CD4-positive, CD25-positive, alpha-beta regulatory T cell (primary cell): ENCODE measurements at regions not wholly inside any gene's neighbourhood (a gene's known extent, or its start where the extent isn't known, plus 50 kb on each side); places are given as distances from the start of the nearest gene placed in this dataset.

Experiments used
- ATAC-seq, 2 donors: fragments of 150-1000 bp; cut with Tn5 transposase; one replicate each; pipeline ENCODE4 v1.10.0; 2021; ENCODE audit warnings: low read depth in 2 of 2, moderate number of reproducible peaks in 2 of 2, moderate library complexity in 1 of 2
- DNase-seq, 3 donors: peaks; one replicate each; pipeline versions ENCODE4 v3.0.0 to v3.0.0-alpha.2; 2012 to 2022; ENCODE audit warnings: mixed read lengths in 1 of 3
- H3K27ac ChIP-seq: one replicate; pipeline ENCODE4 v1.7.0; 2013; ENCODE audit warnings: mild to moderate bottlenecking, low read length; ENCODE audit not compliant: insufficient read depth, poor library complexity, severe bottlenecking
- H3K27me3 ChIP-seq: one replicate; pipeline ENCODE4 v1.7.0; 2013; ENCODE audit warnings: low read length; ENCODE audit not compliant: control insufficient read depth, insufficient read depth
- H3K36me3 ChIP-seq: one replicate; pipeline ENCODE4 v1.7.0; 2013; ENCODE audit warnings: mild to moderate bottlenecking, low read length, moderate library complexity; ENCODE audit not compliant: control insufficient read depth, insufficient read depth
- H3K4me1 ChIP-seq: 2 replicates; pipeline ENCODE4 v1.7.0; 2013; ENCODE audit warnings: mild to moderate bottlenecking, low read length; ENCODE audit not compliant: insufficient read depth, control insufficient read depth, poor library complexity, severe bottlenecking
- H3K4me3 ChIP-seq: one replicate; pipeline ENCODE4 v1.7.0; 2013; ENCODE audit warnings: low read depth, mild to moderate bottlenecking, low read length, moderate library complexity
- H3K9me3 ChIP-seq, 2 experiments: 1 replicate in 1 of 2; 2 replicates in 1 of 2; pipeline ENCODE4 v1.7.0; 2013; ENCODE audit warnings: low read length in 2 of 2, mild to moderate bottlenecking in 1 of 2, moderate library complexity in 1 of 2; ENCODE audit not compliant: control insufficient read depth in 2 of 2
- H3K27ac Mint-ChIP-seq, 3 donors: one replicate each; pipeline ENCODE4 v1.8.0; 2020 to 2022; ENCODE audit warnings: mild to moderate bottlenecking in 3 of 3, mixed read lengths in 3 of 3, moderate library complexity in 2 of 3
- H3K27me3 Mint-ChIP-seq: one replicate; pipeline ENCODE4 v1.8.0; 2022; ENCODE audit warnings: mild to moderate bottlenecking, mixed read lengths
- H3K36me3 Mint-ChIP-seq: one replicate; pipeline ENCODE4 v1.8.0; 2020; ENCODE audit warnings: mixed read lengths
- H3K4me1 Mint-ChIP-seq, 4 donors: one replicate each; pipeline ENCODE4 v1.8.0; 2020 to 2022; ENCODE audit warnings: mixed read lengths in 4 of 4, mild to moderate bottlenecking in 1 of 4
- H3K4me3 Mint-ChIP-seq, 4 donors: one replicate each; pipeline ENCODE4 v1.8.0; 2020 to 2022; ENCODE audit warnings: mild to moderate bottlenecking in 4 of 4, mixed read lengths in 4 of 4, moderate library complexity in 3 of 4
- H3K9me3 Mint-ChIP-seq, 7 donors: one replicate each; pipeline ENCODE4 v1.8.0; 2020 to 2022; ENCODE audit warnings: mixed read lengths in 7 of 7, mild to moderate bottlenecking in 3 of 7, moderate library complexity in 2 of 7

DNA sequence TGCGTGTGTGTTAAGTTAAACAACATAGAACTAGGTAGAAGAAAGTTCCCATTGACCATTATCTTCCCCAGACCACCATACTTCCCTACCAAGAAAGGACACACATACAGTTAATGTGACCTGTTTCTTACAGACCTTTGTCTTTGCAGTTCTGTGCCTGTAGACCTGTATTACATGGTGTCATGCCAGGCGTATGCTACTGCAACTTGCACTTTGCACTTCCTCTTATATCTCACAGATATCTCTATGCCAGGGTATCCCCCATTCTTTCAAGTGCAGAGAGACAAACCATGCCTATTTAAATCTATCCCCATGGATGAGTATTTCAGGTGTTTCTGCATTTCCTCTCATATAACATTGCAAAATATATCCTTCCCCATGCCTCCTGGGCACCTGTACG lies 136.8 kb upstream of the PKDCC start:
- no peak overlapping the region for H3K4me3 ChIP-seq
- H3K4me1 Mint-ChIP-seq = no peaks in the 10 kb centered on the region
- H3K4me1 ChIP-seq = no peaks in the 10 kb centered on the region
- peaks cover 16% of the 10 kb centered on the region for H3K27me3 ChIP-seq
- H3K27ac Mint-ChIP-seq = no peak overlapping the region
- no peaks in the 10 kb centered on the region for H3K36me3 ChIP-seq
- no peaks in the 10 kb centered on the region for H3K36me3 Mint-ChIP-seq
- H3K9me3 Mint-ChIP-seq = peaks cover 0 to 2% (median 0%) of the 10 kb centered on the region in 7 donors
- DNase-seq (no peak), ATAC-seq (no peak)
- no peak overlapping the region for H3K4me3 Mint-ChIP-seq
- no peaks in the 10 kb centered on the region for H3K9me3 ChIP-seq
- peaks cover 22% of the 10 kb centered on the region for H3K27me3 Mint-ChIP-seq
- H3K27ac ChIP-seq = no peak overlapping the region

DNA sequence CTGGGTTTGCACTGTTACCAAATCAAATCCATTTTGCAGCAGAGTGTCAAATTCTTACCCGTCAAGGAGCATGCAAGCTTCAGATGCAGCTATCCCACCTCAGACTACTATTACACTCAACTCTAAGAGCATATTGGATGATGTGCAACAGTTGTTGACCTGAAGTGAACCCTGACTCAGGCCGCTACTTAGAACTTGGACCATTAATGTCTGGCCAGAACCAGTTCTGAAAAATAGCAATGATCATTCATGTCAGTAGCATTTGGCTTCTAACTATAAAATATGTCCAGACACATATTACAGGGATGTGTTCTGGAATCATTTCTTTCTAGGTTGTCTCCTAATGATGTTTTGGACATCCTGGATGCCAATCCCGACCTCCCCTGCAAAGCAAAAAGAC lies 135.5 kb upstream of the PKDCC start:
- no peaks in the 10 kb centered on the region for H3K4me1 ChIP-seq
- H3K9me3 Mint-ChIP-seq = peaks cover 0 to 2% (median 0%) of the 10 kb centered on the region in 7 donors
- H3K4me1 Mint-ChIP-seq = no peaks in the 10 kb centered on the region
- no peak overlapping the region for H3K27ac ChIP-seq
- no peak overlapping the region for H3K4me3 ChIP-seq
- H3K4me3 Mint-ChIP-seq = no peak overlapping the region
- ATAC-seq = no peak
- H3K36me3 ChIP-seq = no peaks in the 10 kb centered on the region
- no peak overlapping the region for H3K27ac Mint-ChIP-seq
- H3K27me3 Mint-ChIP-seq = peaks cover 27% of the 10 kb centered on the region
- H3K9me3 ChIP-seq = no peaks in the 10 kb centered on the region
- no peaks in the 10 kb centered on the region for H3K36me3 Mint-ChIP-seq
- peaks cover 16% of the 10 kb centered on the region for H3K27me3 ChIP-seq
- DNase-seq = no peak

- Histone ChIP-seq H3K27me3 (peaks cover 12% of the 10 kb centered on the region), H3K4me1 (no peaks in the 10 kb centered on the region), H3K27ac (no peak overlapping the region), H3K9me3 (no peaks in the 10 kb centered on the region), H3K36me3 (no peaks in the 10 kb centered on the region), H3K4me3 (no peak overlapping the region)
- Mint-ChIP-seq H3K27me3 (peaks cover 29% of the 10 kb centered on the region), H3K27ac (no peak overlapping the region), H3K4me3 (no peak overlapping the region), H3K4me1 (no peaks in the 10 kb centered on the region), H3K36me3 (no peaks in the 10 kb centered on the region), H3K9me3 (peaks cover 0 to 2% (median 0%) of the 10 kb centered on the region in 7 donors)
- ATAC-seq (no peak), DNase-seq (no peak)
Observed at GRCh38 chr2:41912776-41913175, 135.0 kb upstream of the PKDCC start.

DNA sequence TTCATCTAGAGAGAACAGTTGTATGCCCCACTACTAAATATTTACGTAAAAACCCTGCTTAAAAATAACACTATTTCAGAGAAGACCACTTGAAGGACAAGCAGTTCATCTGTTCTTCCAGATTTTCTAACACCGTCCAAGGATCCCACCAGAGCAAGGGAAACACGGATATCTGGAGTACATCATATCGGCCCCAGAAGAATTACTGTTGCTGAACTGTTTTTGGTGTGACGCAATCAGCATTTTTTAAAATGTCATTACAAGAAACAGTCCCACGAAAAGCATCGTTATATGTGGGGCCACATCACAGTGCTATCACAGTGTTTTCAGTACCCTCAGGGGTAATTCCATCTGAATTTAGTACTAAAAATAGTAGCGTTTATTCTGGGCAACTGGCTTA lies 134.5 kb upstream of the PKDCC start:
- Mint-ChIP-seq H3K9me3 (peaks cover 0 to 2% (median 0%) of the 10 kb centered on the region in 7 donors), H3K36me3 (no peaks in the 10 kb centered on the region), H3K27me3 (peaks cover 27% of the 10 kb centered on the region), H3K4me3 (no peak overlapping the region), H3K4me1 (no peaks in the 10 kb centered on the region), H3K27ac (no peak overlapping the region)
- H3K9me3 ChIP-seq = no peaks in the 10 kb centered on the region
- DNase-seq = no peak
- no peak overlapping the region for H3K27ac ChIP-seq
- no peaks in the 10 kb centered on the region for H3K36me3 ChIP-seq
- H3K4me1 ChIP-seq = no peaks in the 10 kb centered on the region
- peaks cover 12% of the 10 kb centered on the region for H3K27me3 ChIP-seq
- ATAC-seq = no peak
- H3K4me3 ChIP-seq = no peak overlapping the region

GRCh38 chr2:41913921-41914609 lies 133.8 kb upstream of the PKDCC start:
- H3K4me1 ChIP-seq = no peaks in the 10 kb centered on the region
- no peak overlapping the region for H3K27ac ChIP-seq
- Mint-ChIP-seq H3K36me3 (no peaks in the 10 kb centered on the region), H3K27ac (peak overlapping the region in 1 of 3 donors; percentile 87), H3K4me3 (no peak overlapping the region), H3K9me3 (no peaks in the 10 kb centered on the region), H3K4me1 (no peaks in the 10 kb centered on the region), H3K27me3 (peaks cover 26% of the 10 kb centered on the region)
- peaks cover 12% of the 10 kb centered on the region for H3K27me3 ChIP-seq
- no peaks in the 10 kb centered on the region for H3K36me3 ChIP-seq
- H3K4me3 ChIP-seq = no peak overlapping the region
- H3K9me3 ChIP-seq = no peaks in the 10 kb centered on the region
- DNase-seq = no peak
- ATAC-seq = no peak

- Mint-ChIP-seq H3K4me3 (no peak overlapping the region), H3K4me1 (no peaks in the 10 kb centered on the region), H3K27me3 (peaks cover 26% of the 10 kb centered on the region), H3K27ac (no peak overlapping the region), H3K9me3 (no peaks in the 10 kb centered on the region), H3K36me3 (no peaks in the 10 kb centered on the region)
- no peaks in the 10 kb centered on the region for H3K36me3 ChIP-seq
- H3K27me3 ChIP-seq = peaks cover 10% of the 10 kb centered on the region
- no peaks in the 10 kb centered on the region for H3K4me1 ChIP-seq
- no peak overlapping the region for H3K4me3 ChIP-seq
- no peak overlapping the region for H3K27ac ChIP-seq
- ATAC-seq (no peak), DNase-seq (no peak)
- no peaks in the 10 kb centered on the region for H3K9me3 ChIP-seq
Observed at GRCh38 chr2:41914936-41915335, 132.9 kb upstream of the PKDCC start.

- no peak overlapping the region for H3K4me3 Mint-ChIP-seq
- no peak overlapping the region for H3K27ac ChIP-seq
- no peaks in the 10 kb centered on the region for H3K36me3 Mint-ChIP-seq
- no peaks in the 10 kb centered on the region for H3K36me3 ChIP-seq
- H3K4me1 ChIP-seq = no peaks in the 10 kb centered on the region
- H3K9me3 Mint-ChIP-seq = no peaks in the 10 kb centered on the region
- no peak for DNase-seq
- peaks cover 7% of the 10 kb centered on the region for H3K27me3 ChIP-seq
- H3K9me3 ChIP-seq = no peaks in the 10 kb centered on the region
- H3K27me3 Mint-ChIP-seq = peaks cover 24% of the 10 kb centered on the region
- ATAC-seq = no peak
- H3K4me1 Mint-ChIP-seq = no peaks in the 10 kb centered on the region
- H3K4me3 ChIP-seq = no peak overlapping the region
- no peak overlapping the region for H3K27ac Mint-ChIP-seq
Observed at GRCh38 chr2:41916177-41916576, 131.6 kb upstream of the PKDCC start.

- ATAC-seq = no peak
- H3K9me3 Mint-ChIP-seq = no peaks in the 10 kb centered on the region
Observed at GRCh38 chr2:41917587-41917986, 130.2 kb upstream of the PKDCC start.

More at GRCh38 chr2:41917587-41917986, 130.2 kb upstream of the PKDCC start:
- Mint-ChIP-seq H3K36me3 (no peaks in the 10 kb centered on the region), H3K4me3 (no peak overlapping the region), H3K4me1 (no peaks in the 10 kb centered on the region), H3K27ac (no peak overlapping the region), H3K27me3 (peaks cover 21% of the 10 kb centered on the region)
- H3K27me3 ChIP-seq = peaks cover 6% of the 10 kb centered on the region
- H3K4me3 ChIP-seq = no peak overlapping the region
- no peaks in the 10 kb centered on the region for H3K4me1 ChIP-seq
- DNase-seq = no peak
- H3K36me3 ChIP-seq = no peaks in the 10 kb centered on the region
- no peak overlapping the region for H3K27ac ChIP-seq
- no peaks in the 10 kb centered on the region for H3K9me3 ChIP-seq
